GM06990 (cell line): ENCODE measurements at regions not wholly inside any gene's neighbourhood (a gene's known extent, or its start where the extent isn't known, plus 50 kb on each side); places are given as distances from the start of the nearest gene placed in this dataset.

Experiments used
- DNase-seq: peaks from one replicate; pipeline ENCODE4 v3.0.0-alpha.2; 2011; ENCODE audit not compliant: insufficient read length; ENCODE audit errors: extremely low read depth
- H3K27me3 ChIP-seq: replicated peaks from 2 replicates; pipeline ENCODE4 v1.6.0; 2011; ENCODE audit warnings: low read length; ENCODE audit not compliant: control insufficient read depth, insufficient read depth
- H3K36me3 ChIP-seq: 2 replicates; pipeline ENCODE4 v1.5.1; 2011; ENCODE audit warnings: low read length; ENCODE audit not compliant: control insufficient read depth, insufficient read depth
- H3K4me3 ChIP-seq: replicated peaks from 2 replicates; pipeline ENCODE4 v1.5.1; 2011; ENCODE audit warnings: low read depth, mild to moderate bottlenecking, control low read depth, low read length
- TF ChIP-seq, protein P1 (sequence below): IDR thresholded peaks from 2 replicates; pipeline ENCODE4 v1.5.1; 2011; ENCODE audit warnings: low read length, control low read depth, mild to moderate bottlenecking, inconsistent platforms; ENCODE audit not compliant: insufficient read depth, poor library complexity, severe bottlenecking

DNA sequence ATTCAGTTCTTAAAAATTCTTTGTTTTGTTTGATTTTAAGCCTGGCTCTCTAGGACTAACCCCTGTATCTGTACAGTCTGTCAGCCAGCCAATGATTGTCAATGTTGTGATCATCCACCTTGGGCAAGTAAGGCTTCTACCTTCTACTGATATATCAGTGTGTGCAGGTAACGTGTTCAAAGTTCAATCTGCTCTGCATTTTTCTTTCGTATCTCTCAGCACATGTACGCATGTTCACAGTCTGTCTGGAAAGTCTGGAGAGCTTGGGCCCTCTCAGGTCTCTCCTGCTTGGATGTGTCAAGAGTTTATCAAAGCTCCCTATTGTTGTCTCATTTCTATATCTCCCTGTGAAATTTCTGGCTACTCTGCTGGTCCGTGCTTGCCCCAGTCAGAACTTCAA is 138.6 kb upstream of the VRK1 start:
- Histone ChIP-seq H3K4me3 (no peak overlapping the region), H3K27me3 (no peaks in the 10 kb centered on the region), H3K36me3 (no peaks in the 10 kb centered on the region)
- TF ChIP-seq, protein P1, sequence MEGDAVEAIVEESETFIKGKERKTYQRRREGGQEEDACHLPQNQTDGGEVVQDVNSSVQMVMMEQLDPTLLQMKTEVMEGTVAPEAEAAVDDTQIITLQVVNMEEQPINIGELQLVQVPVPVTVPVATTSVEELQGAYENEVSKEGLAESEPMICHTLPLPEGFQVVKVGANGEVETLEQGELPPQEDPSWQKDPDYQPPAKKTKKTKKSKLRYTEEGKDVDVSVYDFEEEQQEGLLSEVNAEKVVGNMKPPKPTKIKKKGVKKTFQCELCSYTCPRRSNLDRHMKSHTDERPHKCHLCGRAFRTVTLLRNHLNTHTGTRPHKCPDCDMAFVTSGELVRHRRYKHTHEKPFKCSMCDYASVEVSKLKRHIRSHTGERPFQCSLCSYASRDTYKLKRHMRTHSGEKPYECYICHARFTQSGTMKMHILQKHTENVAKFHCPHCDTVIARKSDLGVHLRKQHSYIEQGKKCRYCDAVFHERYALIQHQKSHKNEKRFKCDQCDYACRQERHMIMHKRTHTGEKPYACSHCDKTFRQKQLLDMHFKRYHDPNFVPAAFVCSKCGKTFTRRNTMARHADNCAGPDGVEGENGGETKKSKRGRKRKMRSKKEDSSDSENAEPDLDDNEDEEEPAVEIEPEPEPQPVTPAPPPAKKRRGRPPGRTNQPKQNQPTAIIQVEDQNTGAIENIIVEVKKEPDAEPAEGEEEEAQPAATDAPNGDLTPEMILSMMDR, result no peak
- no peak for DNase-seq

DNA sequence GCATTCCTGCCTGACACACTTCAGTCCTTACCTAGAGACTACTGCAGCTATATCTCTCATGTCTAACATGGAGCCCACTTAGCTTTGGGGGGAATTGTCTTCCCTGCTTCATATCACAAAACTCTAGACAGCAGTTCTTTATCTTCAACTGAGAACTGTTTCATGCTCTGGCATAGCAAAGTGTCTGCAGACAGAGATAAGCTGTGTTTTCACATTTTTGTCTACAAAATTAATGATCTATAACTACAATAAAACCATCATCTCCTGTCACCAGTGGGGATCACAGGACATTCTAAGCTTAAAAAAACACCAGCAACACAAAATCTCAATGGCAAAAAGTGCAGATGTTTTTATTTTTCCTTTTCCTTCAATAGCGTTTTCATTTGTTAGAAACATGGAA is 137.1 kb upstream of the VRK1 start:
- TF ChIP-seq, protein P1, result no peak
- DNase-seq, result no peak
- Histone ChIP-seq H3K4me3 (no peak overlapping the region), H3K27me3 (no peaks in the 10 kb centered on the region), H3K36me3 (no peaks in the 10 kb centered on the region)

DNA sequence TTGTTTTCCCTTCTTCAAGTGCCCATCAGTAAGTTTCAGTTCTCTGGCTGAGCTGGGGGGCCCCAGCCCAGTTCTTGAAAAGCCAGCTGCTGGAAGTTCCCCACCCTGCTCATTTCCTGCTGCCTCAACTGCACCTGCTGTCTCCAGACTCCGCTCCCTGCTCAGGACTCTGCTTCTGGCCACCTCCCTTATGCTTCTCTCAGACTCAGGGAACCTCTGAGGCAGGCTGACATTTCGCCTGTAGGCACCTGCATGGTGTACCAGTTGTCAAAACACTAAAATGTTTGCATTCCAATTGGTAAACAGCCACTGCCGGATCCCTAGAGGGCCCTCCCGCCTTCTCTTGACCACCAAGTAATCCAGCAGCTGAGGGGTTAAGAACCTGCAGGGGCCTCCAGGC is 136.5 kb upstream of the VRK1 start:
- TF ChIP-seq, protein P1, result no peak
- Histone ChIP-seq H3K4me3 (no peak overlapping the region), H3K27me3 (no peaks in the 10 kb centered on the region), H3K36me3 (no peaks in the 10 kb centered on the region)
- DNase-seq, result no peak

DNA sequence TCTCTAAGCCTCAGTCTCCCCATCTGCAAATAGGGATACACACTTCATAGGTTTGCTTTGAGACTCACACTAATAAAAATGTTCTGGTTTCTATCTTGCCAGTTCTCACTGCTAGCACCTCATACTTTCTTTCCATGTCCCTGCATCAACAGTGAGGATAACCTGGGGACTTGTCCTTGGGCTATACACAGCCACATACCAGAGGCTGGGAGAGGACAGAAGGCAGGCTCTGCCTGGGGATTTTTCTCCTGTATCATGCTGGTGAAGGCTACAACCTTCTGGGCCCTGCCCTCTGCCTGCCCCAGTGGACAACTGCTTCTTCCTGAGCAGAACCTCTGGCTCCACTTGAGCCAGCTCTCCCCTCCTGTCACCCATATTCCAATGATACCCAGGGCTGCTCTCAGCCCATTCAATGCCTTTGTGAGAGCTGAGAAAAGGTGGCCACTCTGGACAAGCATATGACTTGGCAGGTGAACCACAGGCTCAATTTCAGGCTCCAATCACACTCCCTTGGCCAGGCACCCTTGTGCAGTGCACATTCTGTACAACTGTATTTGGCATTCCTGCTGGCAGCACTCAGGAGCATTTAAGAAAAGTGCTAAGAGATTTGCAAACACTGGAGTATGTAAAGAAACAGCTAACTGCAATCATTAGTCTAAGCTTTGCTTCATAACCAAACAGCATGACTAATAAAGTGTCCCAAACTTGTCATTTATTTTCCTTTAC is 135.8 kb upstream of the VRK1 start:
- TF ChIP-seq, protein P1, result no peak
- Histone ChIP-seq H3K27me3 (no peaks in the 10 kb centered on the region), H3K4me3 (no peak overlapping the region), H3K36me3 (no peaks in the 10 kb centered on the region)
- DNase-seq, result no peak

DNA sequence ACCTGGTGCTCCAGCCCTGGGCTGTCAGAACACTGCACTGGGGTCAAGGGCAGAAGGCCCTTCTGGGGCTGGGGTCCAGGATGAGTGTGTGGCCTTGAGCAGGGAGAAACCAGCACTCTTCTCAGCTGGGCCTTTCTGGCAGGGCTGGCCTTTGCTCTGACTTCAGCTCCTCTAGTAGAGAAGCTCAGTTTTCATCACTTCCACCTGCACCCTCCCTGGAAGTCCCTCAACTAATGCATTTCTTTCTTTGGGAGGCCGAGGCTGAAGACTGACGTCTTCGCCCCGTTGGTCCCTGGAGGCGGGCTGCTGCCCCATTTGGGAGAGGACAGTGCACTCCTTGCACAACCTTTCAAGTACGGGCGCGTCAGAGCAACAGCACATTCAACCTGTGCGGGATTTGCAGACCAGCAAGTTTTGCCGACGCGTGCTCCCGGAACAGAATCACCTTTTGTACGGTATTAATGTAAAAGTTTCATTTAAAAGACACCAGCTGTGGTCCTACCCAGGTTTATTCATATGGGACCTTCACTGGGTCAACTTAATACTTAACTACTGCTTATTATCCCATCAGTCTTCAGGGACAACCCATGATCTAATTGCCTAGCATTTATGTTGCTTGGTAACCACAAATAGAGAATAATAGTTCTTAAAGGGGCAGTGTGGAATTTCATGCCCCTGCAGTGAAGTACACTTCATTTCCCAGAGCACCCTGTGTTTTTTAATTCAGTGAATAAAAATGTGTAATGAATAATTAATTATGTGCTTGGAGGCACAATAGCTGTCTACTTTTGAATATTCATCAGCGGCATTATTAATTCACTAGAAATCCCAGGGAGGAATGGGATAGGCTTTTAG is 134.8 kb upstream of the VRK1 start:
- no peak overlapping the region for H3K4me3 ChIP-seq
- H3K27me3 ChIP-seq, result no peaks in the 10 kb centered on the region
- TF ChIP-seq, protein P1, result no peak
- no peaks in the 10 kb centered on the region for H3K36me3 ChIP-seq
- DNase-seq, result no peak
